HG02943 (cell line): ENCODE measurements at regions not wholly inside any gene's neighbourhood (a gene's known extent, or its start where the extent isn't known, plus 50 kb on each side); places are given as distances from the start of the nearest gene placed in this dataset.

Source experiments
- ATAC-seq: cut with Tn5 transposase; IDR thresholded peaks from one replicate; pipeline ENCODE4 v1.9.1; 2021; ENCODE audit warnings: mild to moderate bottlenecking, low read depth, moderate library complexity; ENCODE audit not compliant: unreplicated experiment

DNA sequence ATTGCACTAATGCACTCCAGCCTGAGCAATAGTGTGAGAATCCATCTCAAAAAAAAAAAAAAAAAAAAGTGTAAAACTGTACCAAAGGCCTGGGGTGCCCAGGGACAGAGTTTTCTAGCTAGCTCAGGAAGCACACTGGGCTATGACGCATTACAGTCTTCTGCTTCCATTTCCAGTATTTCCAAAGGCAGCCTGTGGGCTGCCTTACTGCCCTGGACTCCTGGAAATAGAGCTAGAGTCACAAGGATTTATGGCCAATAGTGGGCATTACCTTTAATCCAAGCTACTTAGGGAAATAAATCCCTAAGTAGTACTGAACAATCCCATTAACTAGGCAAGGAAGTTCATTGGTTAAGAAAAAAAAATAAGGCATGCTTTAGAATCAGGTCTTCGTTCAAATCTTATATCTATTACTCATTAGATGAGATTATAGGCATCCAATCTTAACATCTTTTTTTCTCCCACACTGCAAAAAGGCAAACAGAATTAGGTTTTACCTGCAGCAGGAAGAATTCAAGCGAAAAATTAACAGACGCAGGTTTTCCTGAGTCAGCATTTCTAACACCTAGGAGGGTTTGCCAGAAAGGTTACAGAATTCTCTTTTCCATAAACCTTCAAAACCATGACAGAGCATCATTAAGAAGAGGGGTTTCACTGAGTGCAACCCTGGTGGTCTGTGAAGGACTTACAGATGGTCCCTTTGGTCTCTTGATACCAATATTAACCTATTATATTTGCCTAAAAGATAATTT lies 85.6 kb upstream of the CCDC112 start:
- ATAC-seq = no peak

DNA sequence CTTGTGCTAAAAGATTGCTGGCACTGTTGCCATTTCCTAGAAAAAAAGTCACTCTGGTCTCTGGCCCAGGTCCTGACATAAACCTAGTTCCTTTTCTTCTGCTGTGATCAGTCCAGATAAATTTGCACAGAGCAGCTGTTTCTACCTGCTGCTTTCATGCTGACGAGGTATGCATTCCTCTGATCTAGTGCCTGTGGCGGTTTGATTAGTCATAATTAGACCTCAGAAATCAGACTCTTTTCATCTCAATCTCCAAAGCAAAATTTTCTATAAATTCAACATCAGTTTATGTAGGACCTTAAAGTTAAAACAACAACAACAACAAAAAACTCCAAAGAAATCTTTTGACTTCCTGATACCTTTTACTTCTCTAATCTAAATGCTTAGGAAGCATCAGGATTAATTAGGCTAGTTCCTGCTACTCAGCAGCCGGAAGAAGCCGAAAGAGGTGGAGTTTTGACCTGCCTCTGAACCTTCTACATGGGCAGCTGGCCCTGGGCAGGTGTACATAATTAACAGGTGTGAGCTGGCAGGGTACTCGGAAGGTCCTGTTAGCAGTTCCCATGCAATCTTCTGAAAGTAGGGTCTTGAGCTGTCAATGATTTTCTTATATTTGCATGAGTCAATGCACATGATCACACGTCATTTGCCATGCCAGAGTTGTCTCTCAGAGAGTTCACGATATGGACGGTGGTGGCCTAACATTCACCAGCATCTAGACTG lies 83.3 kb upstream of the CCDC112 start:
- ATAC-seq = peak; percentile 67

DNA sequence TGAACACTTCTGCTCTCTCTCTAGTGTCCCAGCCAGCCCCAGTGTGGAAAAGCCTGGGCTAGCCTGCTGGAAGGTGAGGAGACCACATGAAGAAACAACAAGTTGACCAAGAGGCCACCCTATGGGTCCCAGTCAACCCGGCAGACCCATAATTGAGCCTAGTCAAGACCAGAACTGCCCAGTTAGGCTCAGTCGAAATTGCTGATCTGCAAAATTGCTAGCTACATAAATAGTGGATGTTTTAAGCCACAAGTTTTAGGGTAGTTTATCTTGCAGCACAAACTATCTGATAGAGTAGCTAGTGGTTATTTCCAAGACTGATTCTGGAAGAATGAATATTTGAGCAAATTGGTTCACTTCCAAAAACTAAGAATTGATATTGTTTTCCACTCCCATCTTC lies 82.3 kb upstream of the CCDC112 start:
- ATAC-seq = no peak

DNA sequence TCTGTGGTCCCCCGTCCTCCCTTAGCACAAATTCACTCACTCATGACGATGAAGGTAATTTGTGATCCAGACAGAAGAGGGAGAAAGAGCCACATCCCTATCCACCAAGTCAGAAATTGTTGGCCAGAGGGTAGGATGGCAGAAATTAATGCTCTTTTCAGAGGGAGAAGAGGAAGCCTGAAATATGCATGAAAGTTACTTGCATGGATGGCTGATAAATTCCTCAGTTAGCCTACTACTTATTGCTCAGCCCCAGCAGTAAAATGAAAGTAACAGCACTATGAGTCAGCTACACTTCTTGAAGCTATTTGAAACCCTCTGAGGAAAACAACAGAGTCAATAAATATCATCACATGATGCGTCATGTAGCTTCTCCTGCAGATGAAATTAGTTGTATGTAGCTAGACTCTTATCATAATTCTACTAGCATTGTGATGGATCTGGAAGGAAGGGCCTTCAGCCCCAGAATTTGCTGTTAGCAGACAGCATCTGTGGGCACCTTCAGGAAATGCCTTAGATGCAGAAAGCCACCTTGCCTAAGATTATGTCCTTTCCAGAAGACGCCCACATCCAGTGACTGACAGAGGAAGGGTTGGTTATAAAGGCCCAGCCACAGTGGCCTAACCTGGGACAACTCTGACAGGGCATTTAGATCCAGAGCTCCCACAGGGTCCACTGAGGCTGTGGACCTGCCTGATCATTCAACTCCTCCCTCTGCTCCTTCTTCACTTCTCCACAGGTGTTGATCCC lies 81.2 kb upstream of the CCDC112 start:
- no peak for ATAC-seq

DNA sequence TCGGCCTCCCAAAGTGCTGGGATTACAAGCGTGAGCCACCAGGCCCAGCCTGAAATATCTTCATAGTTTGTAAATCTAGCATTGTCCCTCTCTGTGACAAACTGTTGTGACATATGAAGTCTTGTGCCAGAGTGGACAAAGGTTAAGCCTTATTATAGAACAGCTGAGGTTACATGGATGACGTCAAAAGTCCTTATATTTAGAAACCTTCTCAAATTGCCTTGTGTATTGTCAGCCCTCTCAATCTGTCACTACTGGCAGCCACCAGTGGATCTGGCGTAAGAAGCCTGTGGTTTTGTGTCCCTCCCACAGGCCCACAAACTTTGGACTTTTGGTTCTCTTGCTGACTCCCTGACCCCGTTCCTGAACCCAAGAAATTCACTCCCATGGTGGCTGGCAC lies 79.4 kb upstream of the CCDC112 start:
- no peak for ATAC-seq

DNA sequence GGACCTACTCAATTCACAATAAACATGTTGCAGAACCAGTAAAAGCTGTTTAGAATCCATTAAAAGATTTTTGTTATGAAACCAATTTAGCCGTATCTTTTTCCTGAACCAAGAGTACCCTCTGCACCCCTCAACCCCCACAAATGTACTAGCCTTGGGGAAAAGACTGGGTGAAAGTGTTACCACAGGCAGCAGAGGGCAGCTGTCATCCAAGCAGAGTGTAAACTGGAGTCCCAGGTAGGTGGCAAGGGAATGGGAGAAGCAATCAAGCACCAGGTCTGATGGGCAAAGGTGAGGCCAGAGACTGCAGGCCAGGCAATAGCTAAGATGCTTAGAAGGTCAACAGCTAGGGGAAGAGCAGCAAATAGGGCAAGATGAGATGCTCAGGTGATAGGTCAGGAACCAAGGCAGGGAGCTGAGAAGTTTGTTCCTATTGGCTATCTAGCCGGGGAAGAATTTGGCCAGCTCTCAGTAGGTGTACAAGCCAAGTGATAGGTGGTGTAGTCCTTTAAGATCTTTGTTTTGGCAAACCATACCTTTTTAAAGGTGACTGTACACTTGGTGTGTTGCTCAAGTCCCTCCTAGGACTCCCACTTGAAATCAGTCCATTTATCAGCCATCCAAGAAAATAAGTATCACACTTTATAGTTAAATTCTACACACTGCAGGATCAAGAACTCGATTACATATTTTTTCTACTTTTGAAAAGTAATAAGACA lies 77.8 kb upstream of the CCDC112 start:
- ATAC-seq = no peak

DNA sequence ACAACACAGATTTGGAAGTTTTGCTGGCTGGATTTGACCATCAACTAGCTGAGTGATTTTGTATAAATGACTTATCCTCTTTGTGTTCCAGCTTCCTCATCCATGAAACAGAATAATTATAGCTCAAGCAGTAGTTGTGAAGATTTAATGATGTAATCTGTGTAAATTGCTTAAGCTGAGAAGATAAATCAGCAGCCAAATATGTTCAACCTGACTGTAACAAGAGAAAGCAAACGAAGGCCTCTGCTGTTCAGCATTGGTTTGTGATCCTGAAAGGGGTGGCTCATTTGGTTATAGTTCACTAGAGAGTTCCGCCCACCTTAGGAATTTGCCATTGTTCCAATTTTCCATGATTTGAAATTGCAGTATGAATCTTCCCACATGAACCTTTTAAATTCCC lies 75.7 kb upstream of the CCDC112 start:
- ATAC-seq = no peak

DNA sequence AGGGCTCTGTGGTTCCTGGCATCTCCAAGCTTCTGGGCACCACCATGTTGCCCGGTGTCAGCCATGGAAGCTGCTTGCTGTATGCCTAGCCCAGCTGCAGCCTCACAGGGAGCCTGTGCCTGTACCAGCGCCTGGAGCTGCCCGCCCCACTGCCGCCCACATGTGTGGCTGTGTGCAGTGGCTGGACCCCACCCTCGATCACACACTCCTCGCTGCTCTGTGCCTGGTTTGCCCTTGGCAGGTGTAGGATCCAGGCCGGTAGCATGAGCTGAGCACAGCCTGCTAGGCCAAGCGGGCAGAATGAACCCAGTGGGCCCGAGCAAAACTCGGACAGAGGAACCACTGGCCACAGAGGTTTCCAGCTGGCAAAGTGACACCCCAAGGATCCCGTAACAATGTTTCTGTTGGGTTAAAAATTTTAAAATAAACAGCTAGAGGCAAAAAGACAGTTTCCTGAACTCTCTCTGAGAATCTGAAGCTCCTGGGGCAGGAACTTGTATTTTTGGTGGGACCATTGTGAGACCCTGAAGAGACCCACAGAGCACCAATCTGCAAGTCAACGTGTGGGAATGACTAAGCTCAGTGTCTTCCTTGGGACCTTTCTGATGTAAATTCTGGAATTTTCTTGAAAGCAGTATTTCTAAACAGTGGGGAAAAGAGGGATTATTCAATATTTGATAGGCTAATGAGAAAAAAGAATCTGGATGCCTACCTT lies 73.1 kb upstream of the CCDC112 start:
- no peak for ATAC-seq

DNA sequence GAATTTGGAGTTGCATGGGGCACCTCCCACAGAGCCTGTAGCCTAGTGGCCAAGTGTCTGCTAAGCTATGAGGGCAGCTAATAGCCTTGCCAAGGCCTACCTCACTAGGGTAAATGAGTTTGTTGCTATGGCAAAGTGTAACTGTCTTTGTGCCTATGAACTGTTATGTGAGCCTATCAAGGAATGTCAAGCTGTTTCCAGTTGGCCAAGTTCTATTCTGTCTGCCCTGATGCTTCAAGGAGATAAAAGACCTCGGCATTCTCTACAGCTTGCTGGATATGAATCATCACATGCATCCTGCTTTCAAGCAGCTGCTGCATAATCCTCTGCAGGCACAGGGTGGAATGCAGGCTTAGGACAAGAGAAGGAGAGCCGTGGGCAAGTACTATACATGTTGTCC lies 69.8 kb upstream of the CCDC112 start:
- ATAC-seq = no peak

DNA sequence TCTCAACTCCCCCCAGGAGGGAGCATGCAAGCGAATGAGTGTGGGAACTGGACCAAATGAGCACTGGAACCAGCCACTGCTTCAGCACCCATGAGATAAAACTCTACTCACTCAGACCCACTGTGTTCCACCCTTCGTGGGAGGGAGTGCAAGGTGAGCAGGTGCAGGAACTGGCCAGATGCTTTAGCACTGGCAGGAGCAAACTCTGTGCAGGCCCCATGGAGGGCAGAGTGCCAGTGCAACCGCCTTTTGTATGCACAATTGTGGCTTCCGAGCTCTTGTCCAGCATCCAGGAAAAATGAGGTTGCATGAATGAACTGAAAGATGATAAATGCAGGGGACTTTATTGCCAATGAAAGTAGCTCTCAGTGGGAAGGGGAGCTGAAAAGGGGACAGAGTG lies 67.4 kb upstream of the CCDC112 start:
- no peak for ATAC-seq

DNA sequence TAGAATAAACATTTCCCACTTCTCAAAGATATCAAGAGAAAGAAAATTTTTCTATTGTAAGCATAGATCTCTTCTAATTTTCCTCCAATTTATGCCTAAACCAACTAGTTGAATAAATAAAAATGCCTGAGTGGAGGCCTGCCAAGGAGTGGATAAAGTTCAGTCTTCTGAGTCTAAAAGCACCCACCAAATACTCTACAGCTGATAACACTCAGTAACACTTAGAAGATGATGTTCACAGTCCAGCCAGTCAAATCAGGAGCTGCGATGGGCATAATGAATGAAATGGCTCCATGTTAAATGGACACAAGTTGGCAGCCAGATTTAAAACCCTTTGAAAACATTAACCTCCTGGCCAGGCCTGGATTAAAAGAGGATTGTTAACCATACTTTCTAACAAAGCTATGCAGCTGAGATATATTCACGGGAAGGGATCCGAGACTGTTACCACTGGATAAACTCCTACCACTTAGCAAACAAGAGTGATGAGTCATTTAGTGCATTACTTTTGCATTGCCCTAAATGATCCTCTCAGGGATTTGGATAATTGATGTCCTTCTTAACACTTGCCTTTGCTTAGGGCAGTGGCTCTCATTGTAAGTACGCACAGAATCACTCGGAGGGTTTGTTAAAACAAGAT lies 63.7 kb upstream of the CCDC112 start:
- no peak for ATAC-seq

DNA sequence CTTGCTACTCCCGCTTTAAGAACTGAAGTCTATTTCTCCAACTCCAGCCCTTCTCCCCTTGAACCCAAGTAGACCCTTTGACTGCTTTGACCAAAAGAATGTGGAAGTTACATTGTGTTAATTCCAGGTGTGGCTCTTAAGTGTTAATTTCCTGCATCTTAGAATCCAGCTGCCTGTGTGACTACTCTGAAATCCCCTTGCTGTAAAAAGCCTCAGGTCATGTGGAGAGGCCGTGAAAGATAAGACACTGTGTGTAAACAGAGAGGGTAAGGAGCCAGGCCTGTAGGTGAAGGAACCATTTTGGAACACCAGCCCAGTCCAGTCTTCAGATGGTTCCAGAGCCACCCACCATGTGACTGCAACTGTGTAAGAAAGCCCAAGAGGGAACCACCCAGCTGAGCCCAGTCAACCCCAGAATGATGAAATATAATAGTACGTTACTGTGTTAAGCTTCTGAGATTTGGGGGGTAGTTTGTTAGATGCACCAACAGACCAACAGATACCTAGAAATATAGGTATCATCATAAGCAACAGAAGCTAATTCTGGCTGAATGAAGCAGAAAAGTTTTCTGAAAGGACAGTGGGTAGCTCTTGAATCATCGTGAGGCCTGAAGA lies 59.4 kb upstream of the CCDC112 start:
- no peak for ATAC-seq

DNA sequence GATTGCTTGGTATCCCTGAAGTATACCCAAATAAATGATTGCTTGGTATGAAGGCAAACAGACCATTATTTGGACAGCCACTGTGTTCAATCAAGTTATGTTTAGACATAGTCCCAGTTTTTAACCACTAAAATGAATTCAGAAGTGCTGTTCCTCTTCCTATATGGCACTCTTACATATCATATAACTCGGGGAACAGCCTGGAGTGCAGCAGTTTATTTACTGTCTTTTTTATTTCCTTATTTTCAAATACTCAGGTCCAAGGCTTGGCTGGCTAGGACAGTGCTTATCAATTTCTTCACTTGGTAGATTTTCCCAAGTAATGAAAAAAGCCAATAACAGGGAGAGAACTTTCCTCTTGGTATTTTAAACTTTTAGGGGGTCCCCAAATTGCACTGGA lies 58.6 kb upstream of the CCDC112 start:
- ATAC-seq = no peak

DNA sequence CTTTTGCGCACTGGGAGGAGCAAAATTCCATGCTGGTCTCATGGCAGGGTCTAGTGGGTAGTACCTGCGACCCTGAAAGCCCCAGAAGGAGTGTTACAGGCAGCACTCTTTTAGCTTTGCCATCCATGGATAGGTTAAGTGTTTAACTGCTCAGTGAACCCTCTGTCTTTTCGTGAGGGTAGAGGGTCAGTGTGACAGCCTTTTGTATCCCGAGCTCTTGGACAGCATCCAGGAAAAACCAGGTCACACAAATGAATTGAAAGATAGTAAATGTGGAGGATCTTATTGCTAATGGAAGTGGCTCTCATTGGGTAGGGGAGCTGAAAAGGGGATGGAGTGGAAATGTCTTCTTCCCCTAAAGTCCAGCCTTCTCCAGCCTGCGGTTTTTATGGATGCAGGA lies 57.8 kb upstream of the CCDC112 start:
- ATAC-seq = no peak

DNA sequence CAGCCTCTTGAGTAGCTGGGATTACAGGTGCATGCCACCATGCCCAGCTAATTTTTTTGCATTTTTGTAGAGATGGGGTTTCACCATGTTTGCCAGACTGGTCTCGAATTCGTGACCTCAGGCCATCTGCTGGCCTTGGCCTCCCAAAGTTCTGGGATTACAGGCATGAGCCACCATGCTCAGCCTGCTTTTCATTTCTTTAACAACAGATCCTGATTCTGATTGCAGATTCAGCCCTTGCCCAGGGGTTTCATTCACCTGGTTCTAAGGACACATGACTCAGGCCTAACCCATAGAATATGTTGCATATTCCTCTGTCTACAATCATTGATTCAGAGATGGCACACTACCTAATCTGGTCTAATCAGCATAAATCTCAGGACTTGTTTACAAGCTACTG lies 56.1 kb upstream of the CCDC112 start:
- ATAC-seq = no peak

DNA sequence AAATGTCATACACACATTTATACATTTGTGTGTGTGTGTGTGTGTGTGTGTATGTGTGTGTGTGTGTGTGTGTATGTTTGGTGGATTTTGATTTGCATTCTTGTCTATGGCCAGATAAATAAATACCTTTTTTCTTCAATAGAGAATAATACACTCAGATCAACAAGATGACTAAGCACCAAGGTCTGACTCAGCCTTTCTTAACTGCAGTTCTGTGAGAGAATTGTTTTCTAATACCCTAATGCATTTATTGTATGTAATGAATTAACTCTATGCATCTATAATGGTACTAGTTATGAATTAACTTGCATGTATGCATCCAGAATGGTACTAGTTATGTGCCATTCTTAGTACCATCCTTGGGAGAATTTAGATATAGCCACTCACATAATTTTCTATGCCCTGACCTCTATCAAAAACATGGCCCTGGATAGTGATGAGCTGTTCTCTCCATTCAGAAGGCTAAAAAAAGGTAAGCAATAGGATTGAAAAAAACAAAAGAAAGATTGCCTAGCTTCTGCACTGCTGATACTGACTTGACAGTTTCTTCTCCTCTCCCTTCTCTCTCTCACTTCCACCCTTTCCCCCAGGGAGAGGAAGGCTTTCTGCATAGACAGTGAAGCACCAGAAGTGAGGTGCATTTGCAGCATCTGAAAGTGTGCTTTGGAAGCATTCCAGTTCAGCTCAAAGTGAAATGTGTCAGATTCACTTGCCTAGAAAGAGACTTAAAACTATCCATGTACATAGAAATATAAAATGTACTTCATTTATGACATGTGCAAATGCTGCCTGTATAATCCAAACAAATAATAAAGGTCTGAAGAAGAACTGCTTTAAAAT lies 55.1 kb upstream of the CCDC112 start:
- no peak for ATAC-seq

DNA sequence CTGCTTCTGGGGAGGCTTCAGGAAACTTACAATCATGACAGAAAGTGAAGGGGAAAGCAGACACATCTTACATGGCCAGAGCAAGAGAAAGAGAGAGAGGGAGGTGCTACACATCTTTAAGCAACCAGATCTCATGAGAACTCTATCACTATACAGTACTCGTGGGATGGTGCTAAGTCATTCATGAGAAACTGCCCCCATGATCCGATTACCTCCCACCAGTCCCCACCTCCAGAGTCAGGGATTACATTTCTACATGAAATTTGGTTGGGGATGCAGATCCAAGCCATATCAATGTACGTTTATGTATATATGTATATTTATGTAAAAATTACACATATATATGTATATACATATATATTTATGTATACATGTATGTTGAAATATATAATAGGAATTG lies 54.4 kb upstream of the CCDC112 start:
- ATAC-seq = no peak

DNA sequence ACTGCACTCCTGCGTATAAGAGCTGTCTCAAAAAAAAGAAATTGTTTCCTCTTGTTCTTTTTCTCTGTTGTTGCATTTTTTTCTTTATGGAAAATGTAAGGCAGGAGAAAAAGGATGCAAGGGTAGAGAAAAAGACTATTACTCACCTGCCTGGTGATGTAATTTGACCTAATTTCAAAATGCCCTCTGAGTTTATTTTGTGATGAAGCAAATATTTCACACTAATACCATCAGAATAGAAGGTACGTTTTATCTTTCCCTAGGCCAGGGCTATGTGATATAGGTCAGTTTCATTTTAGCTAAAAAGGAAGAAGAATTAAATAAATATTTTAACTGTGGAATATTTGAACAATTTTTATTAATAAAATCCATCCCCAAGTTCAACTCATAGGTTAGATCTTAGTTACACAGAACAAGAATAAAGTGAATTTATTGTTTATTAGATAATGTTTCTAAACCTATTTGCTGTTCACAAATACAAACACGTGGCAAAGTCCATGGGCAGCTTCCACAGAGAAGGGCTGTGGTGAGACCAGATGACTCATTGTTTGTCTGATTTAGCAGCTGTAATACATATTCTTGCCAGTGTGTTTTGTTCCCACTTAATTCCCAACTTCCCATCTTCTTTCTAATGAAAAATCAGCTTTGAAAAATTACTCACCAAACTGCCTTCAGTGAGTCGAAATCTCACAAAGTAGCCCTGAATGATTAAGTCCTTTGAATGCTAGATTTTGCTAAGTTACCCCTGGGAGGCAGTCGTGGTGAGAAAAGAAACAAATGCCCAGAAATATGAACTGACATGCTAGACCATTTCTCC lies 52.8 kb upstream of the CCDC112 start:
- ATAC-seq = no peak
